ENCODE measurements at regions not wholly inside any gene's neighbourhood (a gene's known extent, or its start where the extent isn't known, plus 50 kb on each side); places are given as distances from the start of the nearest gene placed in this dataset.

GRCh38 chr7:115240242-115240641 is 318.3 kb downstream of the MDFIC start:
- Histone ChIP-seq H3K27me3 (ENCODE audit: control insufficient read depth in 1 of 2, insufficient read depth in 2 of 2, low read length in 2 of 2) (no peaks in the 10 kb centered on the region), H3K4me3 (ENCODE audit: low read length in 2 of 2) (no peak overlapping the region), H3K9ac (ENCODE audit: low read length in 2 of 2) (no peak overlapping the region), H3K27ac (ENCODE audit: low read length) (no peak overlapping the region), H3K36me3 (ENCODE audit: control insufficient read depth in 2 of 2, insufficient read depth in 2 of 2, low read length in 2 of 2) (no peaks in the 10 kb centered on the region), H3K4me1 (ENCODE audit: control insufficient read depth, insufficient read depth, low read length) (no peaks in the 10 kb centered on the region), H3K9me3 (ENCODE audit: control insufficient read depth in 2 of 2, low read length in 2 of 2) (no peaks in the 10 kb centered on the region)

GRCh38 chr7:115235075-115235474 is 313.2 kb downstream of the MDFIC start:
- no peaks in the 10 kb centered on the region for H3K9me3 ChIP-seq (ENCODE audit: control insufficient read depth in 2 of 2, low read length in 2 of 2)
- no peaks in the 10 kb centered on the region for H3K27me3 ChIP-seq (ENCODE audit: control insufficient read depth in 1 of 2, insufficient read depth in 2 of 2, low read length in 2 of 2)
- no peak overlapping the region for H3K9ac ChIP-seq (ENCODE audit: low read length in 2 of 2)
- H3K36me3 ChIP-seq (ENCODE audit: control insufficient read depth in 2 of 2, insufficient read depth in 2 of 2, low read length in 2 of 2) = no peaks in the 10 kb centered on the region
- no peaks in the 10 kb centered on the region for H3K4me1 ChIP-seq (ENCODE audit: control insufficient read depth, insufficient read depth, low read length)
- no peak overlapping the region for H3K4me3 ChIP-seq (ENCODE audit: low read length in 2 of 2)
- H3K27ac ChIP-seq (ENCODE audit: low read length) = no peak overlapping the region

GRCh38 chr7:115233809-115234208 is 311.9 kb downstream of the MDFIC start:
- no peaks in the 10 kb centered on the region for H3K27me3 ChIP-seq (ENCODE audit: control insufficient read depth in 1 of 2, insufficient read depth in 2 of 2, low read length in 2 of 2)
- H3K27ac ChIP-seq (ENCODE audit: low read length) = no peak overlapping the region
- no peaks in the 10 kb centered on the region for H3K36me3 ChIP-seq (ENCODE audit: control insufficient read depth in 2 of 2, insufficient read depth in 2 of 2, low read length in 2 of 2)
- H3K9me3 ChIP-seq (ENCODE audit: control insufficient read depth in 2 of 2, low read length in 2 of 2) = no peaks in the 10 kb centered on the region
- H3K9ac ChIP-seq (ENCODE audit: low read length in 2 of 2) = no peak overlapping the region
- H3K4me3 ChIP-seq (ENCODE audit: low read length in 2 of 2) = no peak overlapping the region
- H3K4me1 ChIP-seq (ENCODE audit: control insufficient read depth, insufficient read depth, low read length) = no peaks in the 10 kb centered on the region

- Histone ChIP-seq H3K27ac (ENCODE audit: low read length) (no peak overlapping the region), H3K4me1 (ENCODE audit: control insufficient read depth, insufficient read depth, low read length) (no peaks in the 10 kb centered on the region), H3K9ac (ENCODE audit: low read length in 2 of 2) (no peak overlapping the region), H3K9me3 (ENCODE audit: control insufficient read depth in 2 of 2, low read length in 2 of 2) (no peaks in the 10 kb centered on the region), H3K4me3 (ENCODE audit: low read length in 2 of 2) (no peak overlapping the region), H3K27me3 (ENCODE audit: control insufficient read depth in 1 of 2, insufficient read depth in 2 of 2, low read length in 2 of 2) (no peaks in the 10 kb centered on the region), H3K36me3 (ENCODE audit: control insufficient read depth in 2 of 2, insufficient read depth in 2 of 2, low read length in 2 of 2) (no peaks in the 10 kb centered on the region)
Measured at GRCh38 chr7:115232041-115232440, 310.1 kb downstream of the MDFIC start.

DNA sequence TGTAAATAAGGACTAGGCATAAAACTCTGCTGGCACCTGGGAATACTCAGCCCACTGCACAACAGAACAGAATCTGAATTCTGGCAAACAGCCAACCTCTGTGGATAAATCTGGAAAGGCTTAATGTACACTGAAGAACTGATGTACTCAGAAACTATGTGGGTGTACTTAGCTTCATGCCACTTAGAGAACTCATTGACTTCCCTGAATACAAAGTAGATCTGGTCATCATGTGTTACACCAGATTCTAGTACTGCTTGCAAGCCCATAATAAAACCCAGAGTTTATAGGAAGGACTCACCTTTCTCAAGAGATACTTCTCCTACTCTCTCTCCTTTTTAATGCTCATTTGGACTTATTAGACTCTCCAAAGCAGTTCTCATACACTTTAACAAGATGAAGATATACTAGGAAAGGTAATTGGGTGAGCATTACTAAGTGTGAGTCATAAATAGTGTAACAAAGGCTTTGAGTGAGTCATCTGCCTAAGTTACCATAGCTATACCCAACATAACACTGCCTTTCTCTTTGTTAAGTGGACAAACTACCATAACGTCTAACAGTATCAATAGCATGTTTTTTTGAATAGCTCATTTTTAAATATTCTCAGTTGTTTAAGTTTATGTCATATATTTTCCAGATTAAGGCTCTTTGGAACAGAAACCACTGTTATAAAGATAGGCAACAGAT is 309.1 kb downstream of the MDFIC start:
- no peaks in the 10 kb centered on the region for H3K27me3 ChIP-seq (ENCODE audit: control insufficient read depth in 1 of 2, insufficient read depth in 2 of 2, low read length in 2 of 2)
- no peak overlapping the region for H3K4me3 ChIP-seq (ENCODE audit: low read length in 2 of 2)
- H3K9me3 ChIP-seq (ENCODE audit: control insufficient read depth in 2 of 2, low read length in 2 of 2) = no peaks in the 10 kb centered on the region
- no peak overlapping the region for H3K27ac ChIP-seq (ENCODE audit: low read length)
- no peak overlapping the region for H3K9ac ChIP-seq (ENCODE audit: low read length in 2 of 2)
- H3K36me3 ChIP-seq (ENCODE audit: control insufficient read depth in 2 of 2, insufficient read depth in 2 of 2, low read length in 2 of 2) = no peaks in the 10 kb centered on the region
- H3K4me1 ChIP-seq (ENCODE audit: control insufficient read depth, insufficient read depth, low read length) = no peaks in the 10 kb centered on the region

DNA sequence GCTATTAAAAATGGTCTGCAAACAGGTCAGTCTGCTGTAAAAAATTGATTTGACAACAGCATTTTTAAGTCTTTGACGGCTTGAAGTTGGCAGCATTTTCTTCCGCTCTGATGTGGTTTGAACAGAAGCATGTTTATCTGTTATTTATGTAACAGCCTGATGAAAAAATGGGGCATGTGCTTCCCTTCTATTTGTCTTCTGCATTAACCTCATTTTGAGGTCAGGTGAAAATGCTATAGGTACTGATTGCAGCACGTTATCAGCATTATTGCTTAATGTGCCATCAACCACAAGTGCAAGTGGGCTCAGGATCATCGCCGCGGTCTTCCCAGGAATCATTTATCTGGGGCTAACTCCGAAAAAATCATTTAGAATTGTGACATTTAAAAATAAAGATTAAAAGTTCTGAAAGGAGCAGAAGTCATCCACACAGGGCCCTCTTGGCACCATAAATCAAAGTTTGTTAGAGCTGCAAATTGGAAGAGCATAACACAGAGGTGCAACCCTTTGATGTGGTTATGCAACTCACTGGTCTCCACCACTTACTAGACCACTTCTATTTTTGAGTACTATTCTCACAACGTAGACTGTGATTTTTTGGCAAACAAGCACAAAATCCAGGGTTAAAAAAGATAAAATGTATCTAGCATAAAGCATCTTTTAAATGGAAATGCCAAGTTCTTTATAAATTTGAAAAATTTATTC is 307.7 kb downstream of the MDFIC start:
- H3K27ac ChIP-seq (ENCODE audit: low read length) = no peak overlapping the region
- H3K27me3 ChIP-seq (ENCODE audit: control insufficient read depth in 1 of 2, insufficient read depth in 2 of 2, low read length in 2 of 2) = no peaks in the 10 kb centered on the region
- no peak overlapping the region for H3K4me3 ChIP-seq (ENCODE audit: low read length in 2 of 2)
- H3K4me1 ChIP-seq (ENCODE audit: control insufficient read depth, insufficient read depth, low read length) = no peaks in the 10 kb centered on the region
- H3K9me3 ChIP-seq (ENCODE audit: control insufficient read depth in 2 of 2, low read length in 2 of 2) = no peaks in the 10 kb centered on the region
- H3K9ac ChIP-seq (ENCODE audit: low read length in 2 of 2) = no peak overlapping the region
- no peaks in the 10 kb centered on the region for H3K36me3 ChIP-seq (ENCODE audit: control insufficient read depth in 2 of 2, insufficient read depth in 2 of 2, low read length in 2 of 2)

DNA sequence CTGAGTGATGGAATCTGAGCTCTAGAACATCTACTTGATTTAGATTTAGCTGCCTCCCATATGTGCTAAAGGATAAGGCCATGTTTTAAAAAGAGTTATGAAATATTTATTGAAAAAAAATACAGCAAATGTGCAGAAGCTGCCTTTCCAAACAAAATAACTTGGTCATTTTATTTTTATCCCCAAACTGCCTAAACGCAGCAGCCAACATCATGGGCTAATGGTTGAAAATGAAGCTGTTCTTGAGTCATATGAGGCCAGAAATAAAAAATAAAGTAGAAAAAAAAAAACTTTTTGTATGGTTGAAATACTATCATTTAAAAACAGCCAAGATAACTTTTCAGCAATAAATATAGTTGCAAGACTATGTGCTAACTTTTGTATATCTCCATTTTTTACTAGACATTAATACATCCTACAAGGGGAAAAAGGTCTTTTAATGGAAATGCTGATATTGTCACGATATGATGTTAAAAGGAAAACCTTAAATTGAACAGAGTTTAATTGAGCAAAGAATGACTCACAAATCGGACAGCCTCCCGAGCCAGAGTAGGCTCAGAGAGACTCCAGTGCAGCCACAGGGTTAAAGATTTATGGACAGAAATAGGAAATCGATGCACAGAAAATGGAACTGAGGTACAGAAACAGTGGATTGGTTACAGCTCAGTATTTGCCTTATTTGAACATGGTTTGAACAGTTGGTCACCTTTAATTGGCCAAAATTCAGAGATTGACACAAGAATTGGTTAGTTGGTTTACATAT is 305.8 kb downstream of the MDFIC start:
- H3K36me3 ChIP-seq (ENCODE audit: control insufficient read depth in 2 of 2, insufficient read depth in 2 of 2, low read length in 2 of 2) = no peaks in the 10 kb centered on the region
- no peak overlapping the region for H3K9ac ChIP-seq (ENCODE audit: low read length in 2 of 2)
- H3K27me3 ChIP-seq (ENCODE audit: control insufficient read depth in 1 of 2, insufficient read depth in 2 of 2, low read length in 2 of 2) = no peaks in the 10 kb centered on the region
- no peak overlapping the region for H3K4me3 ChIP-seq (ENCODE audit: low read length in 2 of 2)
- H3K27ac ChIP-seq (ENCODE audit: low read length) = no peak overlapping the region
- no peaks in the 10 kb centered on the region for H3K9me3 ChIP-seq (ENCODE audit: control insufficient read depth in 2 of 2, low read length in 2 of 2)
- H3K4me1 ChIP-seq (ENCODE audit: control insufficient read depth, insufficient read depth, low read length) = no peaks in the 10 kb centered on the region

GRCh38 chr7:115226410-115226809 is 304.5 kb downstream of the MDFIC start:
- Histone ChIP-seq H3K9me3 (ENCODE audit: control insufficient read depth in 2 of 2, low read length in 2 of 2) (no peaks in the 10 kb centered on the region), H3K27ac (ENCODE audit: low read length) (no peak overlapping the region), H3K27me3 (ENCODE audit: control insufficient read depth in 1 of 2, insufficient read depth in 2 of 2, low read length in 2 of 2) (no peaks in the 10 kb centered on the region), H3K9ac (ENCODE audit: low read length in 2 of 2) (no peak overlapping the region), H3K4me1 (ENCODE audit: control insufficient read depth, insufficient read depth, low read length) (no peaks in the 10 kb centered on the region), H3K36me3 (ENCODE audit: control insufficient read depth in 2 of 2, insufficient read depth in 2 of 2, low read length in 2 of 2) (no peaks in the 10 kb centered on the region), H3K4me3 (ENCODE audit: low read length in 2 of 2) (no peak overlapping the region)

GRCh38 chr7:115224922-115225321 is 303.0 kb downstream of the MDFIC start:
- no peaks in the 10 kb centered on the region for H3K27me3 ChIP-seq (ENCODE audit: control insufficient read depth in 1 of 2, insufficient read depth in 2 of 2, low read length in 2 of 2)
- H3K9ac ChIP-seq (ENCODE audit: low read length in 2 of 2) = no peak overlapping the region
- no peaks in the 10 kb centered on the region for H3K9me3 ChIP-seq (ENCODE audit: control insufficient read depth in 2 of 2, low read length in 2 of 2)
- no peaks in the 10 kb centered on the region for H3K36me3 ChIP-seq (ENCODE audit: control insufficient read depth in 2 of 2, insufficient read depth in 2 of 2, low read length in 2 of 2)
- no peak overlapping the region for H3K27ac ChIP-seq (ENCODE audit: low read length)
- H3K4me1 ChIP-seq (ENCODE audit: control insufficient read depth, insufficient read depth, low read length) = no peaks in the 10 kb centered on the region
- no peak overlapping the region for H3K4me3 ChIP-seq (ENCODE audit: low read length in 2 of 2)

DNA sequence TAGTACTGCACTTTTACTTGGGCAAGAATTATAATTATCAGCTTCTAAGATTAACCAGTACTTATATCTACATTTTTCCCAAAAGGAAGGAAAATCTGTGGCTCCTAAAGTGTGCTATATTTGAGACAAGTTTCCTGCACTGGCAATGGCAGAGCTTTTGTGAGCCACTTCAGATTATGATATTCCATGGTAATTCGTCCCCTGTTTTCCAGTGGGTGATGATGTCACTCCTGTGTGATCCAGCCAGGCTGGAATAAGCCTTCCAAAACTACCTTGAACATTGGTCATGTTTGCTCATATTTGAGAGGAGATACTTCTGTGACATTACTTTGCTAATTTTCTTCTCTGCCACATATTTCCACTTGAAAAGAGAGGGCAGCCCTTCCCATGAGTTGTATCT is 302.1 kb downstream of the MDFIC start:
- Histone ChIP-seq H3K27me3 (ENCODE audit: control insufficient read depth in 1 of 2, insufficient read depth in 2 of 2, low read length in 2 of 2) (no peaks in the 10 kb centered on the region), H3K9me3 (ENCODE audit: control insufficient read depth in 2 of 2, low read length in 2 of 2) (no peaks in the 10 kb centered on the region), H3K9ac (ENCODE audit: low read length in 2 of 2) (no peak overlapping the region), H3K4me3 (ENCODE audit: low read length in 2 of 2) (no peak overlapping the region), H3K36me3 (ENCODE audit: control insufficient read depth in 2 of 2, insufficient read depth in 2 of 2, low read length in 2 of 2) (no peaks in the 10 kb centered on the region), H3K4me1 (ENCODE audit: control insufficient read depth, insufficient read depth, low read length) (no peaks in the 10 kb centered on the region), H3K27ac (ENCODE audit: low read length) (no peak overlapping the region)

DNA sequence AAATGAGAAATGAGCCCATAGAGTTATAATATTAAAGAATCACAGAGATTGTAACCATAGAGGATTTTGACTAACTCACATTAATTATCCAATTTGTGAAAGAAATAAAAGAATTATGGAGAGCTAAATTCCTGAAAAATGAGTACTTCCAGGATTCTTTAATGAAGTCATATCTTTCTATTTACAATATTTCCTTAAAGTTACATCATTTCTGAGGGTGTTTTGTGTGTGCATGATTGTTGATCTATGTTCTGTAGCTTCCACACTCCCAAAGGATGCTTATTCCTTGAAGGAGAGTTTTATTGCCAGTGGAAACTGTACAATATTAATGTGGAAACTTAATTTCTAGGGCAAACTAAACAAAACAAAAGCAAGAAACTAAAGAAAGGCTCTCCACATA is 299.6 kb downstream of the MDFIC start:
- Histone ChIP-seq H3K27me3 (ENCODE audit: control insufficient read depth in 1 of 2, insufficient read depth in 2 of 2, low read length in 2 of 2) (no peaks in the 10 kb centered on the region), H3K9ac (ENCODE audit: low read length in 2 of 2) (no peak overlapping the region), H3K9me3 (ENCODE audit: control insufficient read depth in 2 of 2, low read length in 2 of 2) (no peaks in the 10 kb centered on the region), H3K4me3 (ENCODE audit: low read length in 2 of 2) (no peak overlapping the region), H3K4me1 (ENCODE audit: control insufficient read depth, insufficient read depth, low read length) (no peaks in the 10 kb centered on the region), H3K27ac (ENCODE audit: low read length) (no peak overlapping the region), H3K36me3 (ENCODE audit: control insufficient read depth in 2 of 2, insufficient read depth in 2 of 2, low read length in 2 of 2) (no peaks in the 10 kb centered on the region)
